BJ (cell line): ENCODE measurements at regions not wholly inside any gene's neighbourhood (a gene's known extent, or its start where the extent isn't known, plus 50 kb on each side); places are given as distances from the start of the nearest gene placed in this dataset.

ENCODE experiments used
- CTCF ChIA-PET: fragments of 350-600 bp; formaldehyde crosslinking; extraction: SDS; loops from one replicate; lab custom pipeline; 2021; ENCODE audit warnings: antibody characterized with exemption, inconsistent platforms; lab: Yijun Ruan, JAX
- POLR2A ChIA-PET: fragments of 300-600 bp; sonication (Branson Sonifier 250); formaldehyde crosslinking; extraction: SDS; loops from one replicate; lab custom pipeline; 2021; ENCODE audit warnings: antibody characterized with exemption; lab: Charles Lee
- DNase-seq: peaks from one replicate; pipeline ENCODE4 v3.0.0-alpha.2; 2011; ENCODE audit warnings: low read depth
- H3K27me3 ChIP-seq: 2 replicates; pipeline ENCODE4 v1.6.0; 2011; ENCODE audit warnings: low read length; ENCODE audit not compliant: control insufficient read depth, insufficient read depth
- H3K36me3 ChIP-seq: 2 replicates; pipeline ENCODE4 v1.5.1; 2011; ENCODE audit warnings: low read length; ENCODE audit not compliant: control insufficient read depth, insufficient read depth
- H3K4me3 ChIP-seq: 2 replicates; pipeline ENCODE4 v1.5.1; 2011; ENCODE audit warnings: low read depth, mild to moderate bottlenecking, control low read depth, low read length
- TF ChIP-seq, protein P1 (sequence below): IDR thresholded peaks from 2 replicates; pipeline ENCODE4 v1.5.1; 2011; ENCODE audit warnings: low read depth, mild to moderate bottlenecking, control low read depth, inconsistent platforms, low read length, moderate library complexity; ENCODE audit not compliant: insufficient read depth

DNA sequence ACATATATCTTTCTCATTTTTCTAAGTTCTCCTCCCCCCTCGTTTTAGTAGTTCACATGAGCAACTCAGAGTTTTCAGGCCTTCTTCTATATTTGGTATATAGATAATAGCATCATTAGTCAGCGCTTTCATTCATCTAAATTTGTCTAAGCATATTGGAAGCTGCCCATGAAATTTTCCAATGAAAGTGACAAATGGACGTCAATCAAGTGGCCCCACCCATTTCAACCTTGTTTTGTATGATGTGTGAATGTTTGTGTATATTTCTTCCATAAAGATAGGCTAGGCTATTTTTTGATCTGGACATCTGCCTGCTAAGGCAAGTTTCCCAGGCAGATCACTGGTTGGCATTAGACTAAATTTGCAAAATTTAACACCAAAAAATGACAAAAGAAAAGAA, 104.0 kb upstream of the SSBP2 start:
- H3K36me3 ChIP-seq, result no peaks in the 10 kb centered on the region
- no peak overlapping the region for H3K4me3 ChIP-seq
- no peak for DNase-seq
- POLR2A ChIA-PET, result no interaction called here
- H3K27me3 ChIP-seq, result no peaks in the 10 kb centered on the region
- CTCF ChIA-PET, result interaction anchor here (0.9 kb wide), 1 partner anchor 104 kb away, joined by 4 read pairs; the partner anchor contains the start of gene SSBP2
- TF ChIP-seq, protein P1, sequence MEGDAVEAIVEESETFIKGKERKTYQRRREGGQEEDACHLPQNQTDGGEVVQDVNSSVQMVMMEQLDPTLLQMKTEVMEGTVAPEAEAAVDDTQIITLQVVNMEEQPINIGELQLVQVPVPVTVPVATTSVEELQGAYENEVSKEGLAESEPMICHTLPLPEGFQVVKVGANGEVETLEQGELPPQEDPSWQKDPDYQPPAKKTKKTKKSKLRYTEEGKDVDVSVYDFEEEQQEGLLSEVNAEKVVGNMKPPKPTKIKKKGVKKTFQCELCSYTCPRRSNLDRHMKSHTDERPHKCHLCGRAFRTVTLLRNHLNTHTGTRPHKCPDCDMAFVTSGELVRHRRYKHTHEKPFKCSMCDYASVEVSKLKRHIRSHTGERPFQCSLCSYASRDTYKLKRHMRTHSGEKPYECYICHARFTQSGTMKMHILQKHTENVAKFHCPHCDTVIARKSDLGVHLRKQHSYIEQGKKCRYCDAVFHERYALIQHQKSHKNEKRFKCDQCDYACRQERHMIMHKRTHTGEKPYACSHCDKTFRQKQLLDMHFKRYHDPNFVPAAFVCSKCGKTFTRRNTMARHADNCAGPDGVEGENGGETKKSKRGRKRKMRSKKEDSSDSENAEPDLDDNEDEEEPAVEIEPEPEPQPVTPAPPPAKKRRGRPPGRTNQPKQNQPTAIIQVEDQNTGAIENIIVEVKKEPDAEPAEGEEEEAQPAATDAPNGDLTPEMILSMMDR, result no peak

DNA sequence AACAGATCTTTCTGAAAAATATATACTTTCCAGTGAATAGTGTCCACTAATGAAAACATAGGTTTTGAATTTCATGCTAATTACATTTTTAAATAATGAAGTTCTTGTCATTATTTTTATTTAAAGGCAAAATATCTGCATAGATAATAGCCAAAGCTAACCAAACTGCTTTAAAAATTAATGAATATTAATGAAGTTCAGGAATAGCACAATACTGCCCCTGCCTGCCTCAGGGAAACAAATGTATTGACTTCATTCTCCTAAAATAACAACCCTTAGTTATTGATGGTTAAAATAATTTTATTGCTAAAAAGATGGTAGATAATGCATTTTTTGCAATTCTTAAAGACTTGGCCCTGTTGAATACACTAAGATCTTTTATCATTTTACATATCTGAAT, 103.6 kb upstream of the SSBP2 start:
- no peak overlapping the region for H3K4me3 ChIP-seq
- DNase-seq, result no peak
- ChIA-PET POLR2A (no interaction called here), CTCF (interaction anchor here (0.9 kb wide), 1 partner anchor 104 kb away, joined by 4 read pairs; the partner anchor contains the start of gene SSBP2)
- no peaks in the 10 kb centered on the region for H3K27me3 ChIP-seq
- no peaks in the 10 kb centered on the region for H3K36me3 ChIP-seq
- TF ChIP-seq, protein P1, result peak; percentile 15; the same call in 1 of the 2 replicates

DNA sequence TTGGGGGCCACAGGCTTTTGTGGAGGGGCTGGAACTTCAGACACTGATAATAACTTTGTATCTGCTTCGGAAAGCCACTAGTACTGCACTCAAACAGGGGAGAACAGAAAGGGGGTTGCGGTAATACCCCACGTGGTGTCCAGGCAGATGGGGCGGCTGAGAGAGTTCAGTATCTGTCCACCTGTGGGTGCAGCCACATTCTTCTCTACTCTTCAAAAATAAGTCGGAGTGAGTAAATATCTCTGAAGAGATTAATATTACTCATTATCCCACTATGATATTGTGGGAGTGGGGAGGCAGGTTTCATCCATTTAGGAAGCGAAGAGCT, 102.1 kb upstream of the SSBP2 start:
- Histone ChIP-seq H3K4me3 (no peak overlapping the region), H3K36me3 (no peaks in the 10 kb centered on the region), H3K27me3 (no peaks in the 10 kb centered on the region)
- ChIA-PET CTCF (interaction anchor here (0.8 to 3.9 kb wide), 3 partner anchors 102 to 312 kb away, joined by 3 to 20 read pairs (median 15); partner anchors contain the start of gene SSBP2), POLR2A (no interaction called here)
- DNase-seq, result no peak
- TF ChIP-seq, protein P1, result no peak

DNA sequence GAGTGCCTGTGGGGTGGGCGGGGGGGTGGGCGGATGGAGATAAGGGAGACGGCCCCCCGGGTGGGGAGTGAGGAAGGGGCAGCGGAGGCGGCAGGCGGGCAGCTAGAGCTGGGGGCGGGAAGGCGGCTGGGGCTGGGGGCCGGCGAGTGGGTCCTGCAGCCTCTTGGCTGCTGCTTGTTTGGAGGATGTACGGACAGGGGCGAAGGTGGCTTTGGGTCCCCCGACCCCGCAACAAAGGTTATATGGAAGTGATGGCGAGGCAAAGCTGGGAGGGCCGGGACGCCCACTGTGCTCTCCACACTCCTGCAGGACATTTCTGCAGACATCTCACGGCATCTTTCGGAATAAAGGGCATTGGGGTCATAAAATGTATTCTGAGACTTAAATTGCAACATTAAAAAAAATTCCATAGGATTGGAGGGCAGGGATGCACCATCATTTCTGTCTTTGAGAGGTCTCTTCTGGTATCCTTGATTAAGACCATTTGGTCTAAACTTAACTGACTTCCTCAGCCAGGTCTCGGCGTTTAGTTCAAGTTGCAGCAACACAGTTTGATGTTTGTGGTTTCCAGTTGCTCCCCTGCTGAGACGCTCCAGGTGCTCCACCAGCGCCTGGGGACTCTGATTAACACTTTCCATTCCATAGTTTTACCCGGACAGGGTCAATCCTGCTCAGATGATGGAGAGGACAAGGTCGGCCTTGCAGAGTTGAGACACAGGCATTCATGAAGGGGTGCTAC, 101.6 kb upstream of the SSBP2 start:
- no peak for DNase-seq
- ChIA-PET POLR2A (interaction anchor here (0.7 to 1.9 kb wide), 4 partner anchors 98 to 1433 kb away, joined by 4 to 26 read pairs (median 16); partner anchors contain the start of gene SSBP2), CTCF (interaction anchor here (0.6 to 4.1 kb wide), 8 partner anchors 14 to 426 kb away, joined by 3 to 21 read pairs (median 5); partner anchors contain the start of gene SSBP2)

More for the DNA sequence above, 101.6 kb upstream of the SSBP2 start:
- no peaks in the 10 kb centered on the region for H3K36me3 ChIP-seq
- TF ChIP-seq, protein P1, result no peak
- H3K27me3 ChIP-seq, result no peaks in the 10 kb centered on the region
- H3K4me3 ChIP-seq, result peak overlapping the region; percentile 35
